GM23338 (cell line): ENCODE measurements at regions not wholly inside any gene's neighbourhood (a gene's known extent, or its start where the extent isn't known, plus 50 kb on each side); places are given as distances from the start of the nearest gene placed in this dataset.

Source experiments
- ATAC-seq: fragments of 200-7000 bp; cut with Tn5 transposase; 3 replicates; pipeline ENCODE4 v1.9.1; 2020
- DNase-seq: peaks from one replicate; pipeline ENCODE4 v3.0.0-alpha.2; 2015; ENCODE audit warnings: low spot score
- H2AFZ ChIP-seq: fragments of 200-600 bp; sonication (generic); 2 replicates; pipeline ENCODE4 v1.8.0; 2016; ENCODE audit warnings: antibody characterized with exemption, mild to moderate bottlenecking, moderate library complexity
- H3F3A ChIP-seq: fragments of 200-600 bp; sonication (generic); replicated peaks from 2 replicates; pipeline ENCODE4 v1.8.0; 2017; ENCODE audit warnings: antibody characterized with exemption, mixed run types, low read depth
- H3K27ac ChIP-seq: fragments of 200-600 bp; sonication (generic); 2 replicates; pipeline ENCODE4 v1.6.1; 2016; ENCODE audit warnings: low read depth
- H3K27me3 ChIP-seq: fragments of 200-600 bp; sonication (generic); 2 replicates; pipeline ENCODE4 v1.8.0; 2016; ENCODE audit warnings: mild to moderate bottlenecking, mixed run types, moderate library complexity; ENCODE audit not compliant: insufficient read depth
- H3K36me3 ChIP-seq: fragments of 200-600 bp; sonication (generic); 2 replicates; pipeline ENCODE4 v1.8.0; 2016; ENCODE audit warnings: mild to moderate bottlenecking; ENCODE audit not compliant: insufficient read depth
- H3K4me1 ChIP-seq: fragments of 200-600 bp; sonication (generic); 2 replicates; pipeline ENCODE4 v1.8.0; 2016; ENCODE audit warnings: mild to moderate bottlenecking, moderate library complexity; ENCODE audit not compliant: insufficient read depth
- H3K4me2 ChIP-seq: fragments of 200-600 bp; sonication (generic); 2 replicates; pipeline ENCODE4 v1.7.1; 2017; ENCODE audit warnings: mixed run types
- H3K4me3 ChIP-seq: fragments of 200-600 bp; sonication (generic); 2 replicates; pipeline ENCODE4 v1.6.1; 2016; ENCODE audit warnings: mixed run types
- H3K79me2 ChIP-seq: fragments of 200-600 bp; sonication (generic); replicated peaks from 2 replicates; pipeline ENCODE4 v1.8.0; 2017; ENCODE audit warnings: mild to moderate bottlenecking; ENCODE audit not compliant: insufficient read depth
- H3K9me2 ChIP-seq: fragments of 200-600 bp; sonication (generic); 2 replicates; pipeline ENCODE4 v1.8.0; 2017; ENCODE audit not compliant: insufficient read depth
- H4K20me1 ChIP-seq: fragments of 200-600 bp; sonication (generic); replicated peaks from 2 replicates; pipeline ENCODE4 v1.8.0; 2017; ENCODE audit warnings: mild to moderate bottlenecking; ENCODE audit not compliant: insufficient read depth
- H3K27ac Mint-ChIP-seq: 2 replicates; pipeline ENCODE4 v1.8.0; 2020; ENCODE audit warnings: inconsistent platforms, mild to moderate bottlenecking, moderate library complexity, mixed read lengths
- H3K27me3 Mint-ChIP-seq: 3 replicates; pipeline ENCODE4 v1.8.0; 2022; ENCODE audit warnings: low read depth, mild to moderate bottlenecking, moderate library complexity, mixed read lengths, inconsistent platforms; ENCODE audit not compliant: insufficient read depth, poor library complexity
- H3K36me3 Mint-ChIP-seq: 3 replicates; pipeline ENCODE4 v1.8.0; 2021; ENCODE audit warnings: low read depth, mild to moderate bottlenecking, inconsistent platforms, moderate library complexity, mixed read lengths
- H3K4me1 Mint-ChIP-seq: 3 replicates; pipeline ENCODE4 v1.8.0; 2020; ENCODE audit warnings: mild to moderate bottlenecking, inconsistent platforms, mixed read lengths
- H3K4me3 Mint-ChIP-seq: 3 replicates; pipeline ENCODE4 v1.8.0; 2021; ENCODE audit warnings: moderate library complexity, mild to moderate bottlenecking, inconsistent platforms, mixed read lengths
- H3K9me3 Mint-ChIP-seq: 3 replicates; pipeline ENCODE4 v1.8.0; 2020; ENCODE audit warnings: moderate library complexity, mild to moderate bottlenecking, inconsistent platforms, mixed read lengths
- CREB1 ChIP-seq: fragments of 250-450 bp; sonication (Bioruptor Pico); IDR thresholded peaks from 2 replicates; pipeline ENCODE4 v1.5.0; 2020; ENCODE audit warnings: low read depth, mild to moderate bottlenecking, moderate library complexity
- CTCF ChIP-seq, 2 experiments: fragments of 200-600 bp in 1 of 2; sonication (generic) in 1 of 2; conservative IDR thresholded peaks; 2 replicates each; pipeline versions ENCODE4 v1.5.1 to v1.6.1; 2016 to 2017; ENCODE audit warnings: antibody characterized with exemption in 2 of 2, low read depth in 2 of 2, mild to moderate bottlenecking in 2 of 2, moderate library complexity in 1 of 2
- EZH2 ChIP-seq: fragments of 200-600 bp; sonication (generic); IDR thresholded peaks from one replicate; pipeline ENCODE4 v1.8.0; 2017; ENCODE audit warnings: antibody characterized with exemption, mild to moderate bottlenecking, low read depth; ENCODE audit not compliant: unreplicated experiment
- JUNB ChIP-seq: IDR thresholded peaks from one replicate; pipeline ENCODE4 v1.6.1; 2016; ENCODE audit warnings: antibody characterized with exemption; ENCODE audit not compliant: unreplicated experiment
- NANOG ChIP-seq: IDR thresholded peaks from 2 replicates; pipeline ENCODE4 v1.6.1; 2016; ENCODE audit warnings: antibody characterized with exemption, borderline replicate concordance
- POLR2AphosphoS5 ChIP-seq: IDR thresholded peaks from 2 replicates; pipeline ENCODE4 v1.6.1; 2016; ENCODE audit warnings: antibody characterized with exemption, low read depth
- REST ChIP-seq: IDR thresholded peaks from one replicate; pipeline ENCODE4 v1.6.1; 2018; ENCODE audit warnings: antibody characterized with exemption; ENCODE audit not compliant: unreplicated experiment
- STAT1 ChIP-seq: IDR thresholded peaks from one replicate; pipeline ENCODE4 v1.6.1; 2016; ENCODE audit warnings: antibody characterized with exemption; ENCODE audit not compliant: unreplicated experiment
- ZNF331 ChIP-seq: fragments of 250-450 bp; sonication (Bioruptor Pico); IDR thresholded peaks from 2 replicates; pipeline ENCODE4 v1.5.0; 2020; ENCODE audit warnings: low read depth, mild to moderate bottlenecking, moderate library complexity
- TF ChIP-seq, protein P1 (sequence below): IDR thresholded peaks from 2 replicates; pipeline ENCODE4 v1.6.1; 2016; ENCODE audit warnings: antibody characterized with exemption

- TF ChIP-seq REST (no peak), CTCF (conservative IDR thresholded peaks at IDR 0.05; ENCODE audit: low read depth in 2 of 2) (no peak), STAT1 (no peak), EZH2 (no peak)
Observed at GRCh38 chr6:94424692-94425091, 1005.3 kb upstream of the EPHA7 start (continued).

DNA sequence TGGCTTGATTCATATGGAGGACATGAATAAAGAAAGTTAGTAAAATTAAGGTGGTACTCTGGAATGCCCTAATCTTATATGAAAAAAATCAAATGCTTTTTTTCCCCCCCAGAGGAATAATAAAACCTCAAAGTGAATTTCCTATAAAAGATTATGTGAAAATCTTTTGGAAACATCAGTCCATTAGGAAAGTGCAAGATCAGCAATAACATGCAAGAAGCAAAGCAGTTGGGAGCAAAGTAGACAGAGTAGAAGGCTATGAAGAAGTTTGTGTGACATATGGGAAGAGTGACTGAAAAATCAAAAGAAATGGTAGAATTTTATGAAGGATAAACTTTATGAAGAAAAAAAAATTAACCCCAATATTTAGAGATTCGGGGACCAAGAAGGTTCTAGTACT is 998.0 kb upstream of the EPHA7 start:
- H3K27ac ChIP-seq = no peak overlapping the region
- Mint-ChIP-seq H3K4me1 (no peaks in the 10 kb centered on the region), H3K27ac (no peak overlapping the region), H3K36me3 (no peaks in the 10 kb centered on the region), H3K4me3 (no peak overlapping the region), H3K27me3 (no peaks in the 10 kb centered on the region), H3K9me3 (no peaks in the 10 kb centered on the region)
- DNase-seq = no peak
- no peak for ATAC-seq
- no peaks in the 10 kb centered on the region for H3K36me3 ChIP-seq
- H2AFZ ChIP-seq = no peak overlapping the region
- no peak overlapping the region for H3K4me2 ChIP-seq
- H3K4me3 ChIP-seq = no peak overlapping the region
- H3F3A ChIP-seq = no peaks in the 10 kb centered on the region
- H4K20me1 ChIP-seq = no peaks in the 10 kb centered on the region
- no peaks in the 10 kb centered on the region for H3K27me3 ChIP-seq
- no peaks in the 10 kb centered on the region for H3K4me1 ChIP-seq
- H3K79me2 ChIP-seq = no peaks in the 10 kb centered on the region
- H3K9me2 ChIP-seq = no peaks in the 10 kb centered on the region
- TF ChIP-seq STAT1 (no peak), NANOG (no peak), CREB1 (CRISPR knock-in tag) (no peak), REST (no peak), JUNB (no peak), POLR2AphosphoS5 (no peak), EZH2 (no peak), ZNF331 (no peak), CTCF (conservative IDR thresholded peaks at IDR 0.05; ENCODE audit: low read depth in 2 of 2) (no peak)
- TF ChIP-seq, protein P1, sequence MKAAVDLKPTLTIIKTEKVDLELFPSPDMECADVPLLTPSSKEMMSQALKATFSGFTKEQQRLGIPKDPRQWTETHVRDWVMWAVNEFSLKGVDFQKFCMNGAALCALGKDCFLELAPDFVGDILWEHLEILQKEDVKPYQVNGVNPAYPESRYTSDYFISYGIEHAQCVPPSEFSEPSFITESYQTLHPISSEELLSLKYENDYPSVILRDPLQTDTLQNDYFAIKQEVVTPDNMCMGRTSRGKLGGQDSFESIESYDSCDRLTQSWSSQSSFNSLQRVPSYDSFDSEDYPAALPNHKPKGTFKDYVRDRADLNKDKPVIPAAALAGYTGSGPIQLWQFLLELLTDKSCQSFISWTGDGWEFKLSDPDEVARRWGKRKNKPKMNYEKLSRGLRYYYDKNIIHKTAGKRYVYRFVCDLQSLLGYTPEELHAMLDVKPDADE = no peak
